PFSK-1 (cell line): ENCODE measurements at regions not wholly inside any gene's neighbourhood (a gene's known extent, or its start where the extent isn't known, plus 50 kb on each side); places are given as distances from the start of the nearest gene placed in this dataset.

ENCODE experiments used
- FOXP2 ChIP-seq: optimal IDR thresholded peaks from 2 replicates; pipeline ENCODE3; 2011; ENCODE audit warnings: borderline replicate concordance, control low read depth, inconsistent platforms; ENCODE audit not compliant: insufficient read depth; ENCODE audit errors: extremely low read length, extremely low read depth
- POLR2AphosphoS5 ChIP-seq: IDR thresholded peaks from 2 replicates; pipeline ENCODE4 v1.6.1; 2012; ENCODE audit warnings: low read depth, mild to moderate bottlenecking, control low read depth, low read length, moderate library complexity
- SIN3A ChIP-seq: IDR thresholded peaks from 2 replicates; pipeline ENCODE4 v1.6.1; 2012; ENCODE audit warnings: mild to moderate bottlenecking, low read length, moderate library complexity, borderline replicate concordance; ENCODE audit not compliant: insufficient read depth
- TAF1 ChIP-seq: IDR thresholded peaks from 2 replicates; pipeline ENCODE4 v1.6.1; 2012; ENCODE audit warnings: low read length, control low read depth, borderline replicate concordance; ENCODE audit not compliant: insufficient read depth
- TF ChIP-seq, protein P1 (sequence below), 2 experiments: IDR thresholded peaks; 2 replicates each; pipeline versions ENCODE4 v1.6.1 to v1.8.0; 2011 to 2012; ENCODE audit warnings: low read depth in 2 of 2, low read length in 2 of 2, control low read depth in 1 of 2, inconsistent platforms in 1 of 2, mild to moderate bottlenecking in 1 of 2, moderate library complexity in 1 of 2; ENCODE audit not compliant: insufficient read depth in 1 of 2

DNA sequence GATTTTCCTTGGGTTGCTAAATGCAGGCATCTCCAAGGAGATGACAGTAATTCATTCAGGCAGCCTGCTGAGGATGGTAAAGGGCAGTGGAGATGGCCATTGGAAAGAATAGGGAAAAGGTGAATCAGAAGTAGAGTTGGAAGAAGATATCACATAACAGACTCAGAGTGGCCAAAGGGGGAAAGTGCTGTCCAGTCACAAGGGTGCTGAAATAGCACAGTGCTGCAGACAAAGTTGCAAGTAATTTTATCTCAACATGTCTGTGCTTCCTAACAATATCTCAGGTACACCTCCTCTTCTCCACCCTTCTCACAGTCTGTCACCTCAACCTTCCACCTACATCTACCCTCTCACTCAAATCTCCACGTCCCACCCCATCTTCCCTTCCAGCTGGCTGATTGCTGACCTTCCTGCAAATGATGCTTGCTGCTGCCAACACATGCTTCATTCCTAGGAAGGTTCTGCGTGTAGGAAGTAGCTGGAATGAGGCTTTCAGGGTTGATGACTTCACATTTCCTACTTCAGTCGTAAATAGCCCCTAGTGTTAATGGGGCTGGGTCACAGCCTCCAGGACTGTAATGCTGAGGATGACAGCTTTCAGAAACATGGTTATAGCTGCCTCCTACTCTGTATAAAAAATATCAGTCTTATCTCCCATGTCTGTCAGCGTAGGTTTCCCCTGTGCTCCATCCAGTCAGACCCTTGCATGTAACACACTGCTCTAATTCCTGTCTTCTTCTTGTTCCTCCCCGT is 123.9 kb downstream of the CTNND1 start:
- no peak for TF ChIP-seq SIN3A
- TF ChIP-seq, protein P1, sequence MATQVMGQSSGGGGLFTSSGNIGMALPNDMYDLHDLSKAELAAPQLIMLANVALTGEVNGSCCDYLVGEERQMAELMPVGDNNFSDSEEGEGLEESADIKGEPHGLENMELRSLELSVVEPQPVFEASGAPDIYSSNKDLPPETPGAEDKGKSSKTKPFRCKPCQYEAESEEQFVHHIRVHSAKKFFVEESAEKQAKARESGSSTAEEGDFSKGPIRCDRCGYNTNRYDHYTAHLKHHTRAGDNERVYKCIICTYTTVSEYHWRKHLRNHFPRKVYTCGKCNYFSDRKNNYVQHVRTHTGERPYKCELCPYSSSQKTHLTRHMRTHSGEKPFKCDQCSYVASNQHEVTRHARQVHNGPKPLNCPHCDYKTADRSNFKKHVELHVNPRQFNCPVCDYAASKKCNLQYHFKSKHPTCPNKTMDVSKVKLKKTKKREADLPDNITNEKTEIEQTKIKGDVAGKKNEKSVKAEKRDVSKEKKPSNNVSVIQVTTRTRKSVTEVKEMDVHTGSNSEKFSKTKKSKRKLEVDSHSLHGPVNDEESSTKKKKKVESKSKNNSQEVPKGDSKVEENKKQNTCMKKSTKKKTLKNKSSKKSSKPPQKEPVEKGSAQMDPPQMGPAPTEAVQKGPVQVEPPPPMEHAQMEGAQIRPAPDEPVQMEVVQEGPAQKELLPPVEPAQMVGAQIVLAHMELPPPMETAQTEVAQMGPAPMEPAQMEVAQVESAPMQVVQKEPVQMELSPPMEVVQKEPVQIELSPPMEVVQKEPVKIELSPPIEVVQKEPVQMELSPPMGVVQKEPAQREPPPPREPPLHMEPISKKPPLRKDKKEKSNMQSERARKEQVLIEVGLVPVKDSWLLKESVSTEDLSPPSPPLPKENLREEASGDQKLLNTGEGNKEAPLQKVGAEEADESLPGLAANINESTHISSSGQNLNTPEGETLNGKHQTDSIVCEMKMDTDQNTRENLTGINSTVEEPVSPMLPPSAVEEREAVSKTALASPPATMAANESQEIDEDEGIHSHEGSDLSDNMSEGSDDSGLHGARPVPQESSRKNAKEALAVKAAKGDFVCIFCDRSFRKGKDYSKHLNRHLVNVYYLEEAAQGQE (IDR thresholded peaks at IDR 0.05; ENCODE audit: insufficient read depth in 1 of 2, low read depth in 2 of 2, low read length in 2 of 2) = peak; percentile 82 to 96

DNA sequence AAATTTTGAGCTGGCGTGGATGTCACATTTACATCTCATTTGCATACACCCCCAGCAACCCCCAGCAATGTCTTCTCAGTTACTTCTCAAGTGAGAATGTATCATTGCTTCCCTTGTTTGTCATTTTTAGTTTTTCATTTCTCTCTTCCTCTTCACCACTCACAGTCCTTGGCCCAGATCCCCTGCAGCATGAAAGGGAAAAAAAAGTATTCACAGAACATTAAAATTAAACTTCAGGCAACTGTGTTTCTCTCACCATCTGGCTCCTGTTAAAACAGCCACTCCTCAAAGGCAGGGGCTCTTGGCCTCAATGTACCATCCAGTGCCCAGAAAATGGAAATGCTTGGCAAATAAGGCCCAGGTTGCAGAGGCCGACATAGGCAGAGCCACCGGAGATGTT is 126.8 kb downstream of the CTNND1 start:
- no peak for TF ChIP-seq SIN3A
- TF ChIP-seq POLR2AphosphoS5 = no peak
- no peak for TF ChIP-seq TAF1
- TF ChIP-seq, protein P1 (IDR thresholded peaks at IDR 0.05; ENCODE audit: insufficient read depth in 1 of 2, low read depth in 2 of 2, low read length in 2 of 2) = no peak
- TF ChIP-seq FOXP2 = no peak

DNA sequence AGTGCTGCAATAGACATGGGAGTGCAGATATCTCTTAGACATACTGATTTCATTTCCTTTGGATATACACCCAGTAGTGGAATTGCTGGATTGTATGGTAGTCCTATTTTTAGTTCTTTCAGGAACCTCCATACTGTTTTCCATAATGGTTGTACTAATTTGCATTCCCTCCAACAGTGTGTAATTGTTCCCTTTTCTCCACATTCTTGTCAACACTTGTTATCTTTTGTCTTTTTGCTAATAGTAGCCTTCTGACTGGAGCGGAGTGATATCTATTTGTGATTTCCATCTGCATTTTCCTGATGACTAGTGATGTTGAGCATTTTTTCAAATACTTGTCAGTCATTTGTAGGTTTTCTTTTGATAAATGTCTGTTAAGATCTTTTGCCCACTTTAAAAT is 128.9 kb downstream of the CTNND1 start:
- no peak for TF ChIP-seq SIN3A
- no peak for TF ChIP-seq TAF1
- no peak for TF ChIP-seq POLR2AphosphoS5
- TF ChIP-seq FOXP2 = no peak
- TF ChIP-seq, protein P1 (IDR thresholded peaks at IDR 0.05; ENCODE audit: insufficient read depth in 1 of 2, low read depth in 2 of 2, low read length in 2 of 2) = no peak

DNA sequence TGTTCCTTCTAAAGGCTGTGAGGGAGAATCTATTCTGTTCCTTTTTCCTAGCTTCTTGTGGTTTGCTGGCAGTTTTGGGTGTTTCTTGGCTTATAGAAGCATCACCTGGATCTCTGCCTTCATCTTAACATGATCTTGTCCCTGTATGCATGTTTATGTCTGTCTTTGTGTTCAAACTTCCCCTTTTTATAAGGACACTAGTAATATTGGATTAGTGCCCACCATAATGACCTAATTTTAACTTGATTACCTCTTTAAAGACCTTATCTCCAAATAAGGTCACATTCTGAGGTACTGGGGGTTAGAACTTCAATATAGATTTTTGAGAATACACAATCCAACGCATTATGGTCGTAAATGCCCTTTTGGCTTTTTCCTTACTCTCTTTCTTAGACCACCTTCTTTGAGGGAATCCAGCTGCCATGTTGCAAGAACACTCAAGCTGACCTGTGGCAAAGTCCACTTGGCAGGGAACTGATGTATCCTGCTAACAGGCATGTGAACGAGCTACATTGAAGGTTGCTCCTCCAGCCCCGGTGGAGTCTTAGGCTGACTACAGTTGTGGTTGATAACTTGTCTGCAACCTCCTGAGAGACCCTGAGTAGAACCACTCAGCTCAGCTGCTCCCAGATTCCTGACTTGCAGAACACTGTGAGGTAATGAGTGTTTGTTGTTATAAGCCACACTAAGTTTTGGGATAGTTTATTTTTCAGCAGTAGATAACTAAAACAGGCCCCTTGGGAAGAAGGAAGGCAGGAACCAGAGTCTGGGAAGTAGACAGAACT is 127.1 kb upstream of the OR9Q1 start:
- no peak for TF ChIP-seq POLR2AphosphoS5
- TF ChIP-seq TAF1 = no peak
- TF ChIP-seq, protein P1 (IDR thresholded peaks at IDR 0.05; ENCODE audit: insufficient read depth in 1 of 2, low read depth in 2 of 2, low read length in 2 of 2) = no peak
- no peak for TF ChIP-seq FOXP2
- TF ChIP-seq SIN3A = no peak
